Caco-2 (cell line): ENCODE measurements at regions not wholly inside any gene's neighbourhood (a gene's known extent, or its start where the extent isn't known, plus 50 kb on each side); places are given as distances from the start of the nearest gene placed in this dataset.

ENCODE experiments used
- BruUV-seq: library from RNA; stranded (reverse); fragments of 400-500 nt; replicated peaks from 2 replicates; lab custom pipeline; 2021; lab: Mats Ljungman, UMichigan
- CTCF ChIA-PET: fragments of 300-600 bp; sonication (Branson Sonifier 250); formaldehyde crosslinking; loops from one replicate; lab custom pipeline; 2022; ENCODE audit warnings: antibody characterized with exemption; lab: Charles Lee
- POLR2A ChIA-PET: fragments of 300-600 bp; sonication (Branson Sonifier 250); formaldehyde crosslinking; loops from one replicate; lab custom pipeline; 2022; ENCODE audit warnings: antibody characterized with exemption; lab: Charles Lee
- DNase-seq, 2 experiments: peaks; one replicate each; pipeline versions ENCODE4 v3.0.0 to v3.0.0-alpha.2; 2020 to 2022
- H3K27me3 ChIP-seq: replicated peaks from 2 replicates; pipeline ENCODE4 v1.6.0; 2011; ENCODE audit warnings: low read length; ENCODE audit not compliant: control insufficient read depth, insufficient read depth
- H3K36me3 ChIP-seq: 2 replicates; pipeline ENCODE4 v1.5.1; 2011; ENCODE audit warnings: low read length; ENCODE audit not compliant: control insufficient read depth, insufficient read depth
- H3K4me1 ChIP-seq: fragments of 250-450 bp; sonication (Bioruptor Pico); 2 replicates; pipeline ENCODE4 v1.5.1; 2020; ENCODE audit warnings: mild to moderate bottlenecking
- H3K4me3 ChIP-seq: 2 replicates; pipeline ENCODE4 v1.5.1; 2011; ENCODE audit warnings: low read depth, mild to moderate bottlenecking, control low read depth, low read length
- H3K9me3 ChIP-seq: fragments of 250-450 bp; sonication (Bioruptor Pico); 2 replicates; pipeline ENCODE4 v1.5.1; 2020; ENCODE audit warnings: mild to moderate bottlenecking, moderate library complexity
- H3K27ac Mint-ChIP-seq: one replicate; pipeline ENCODE4 v1.8.0; 2022; ENCODE audit warnings: mixed read lengths; ENCODE audit not compliant: unreplicated experiment
- H3K27me3 Mint-ChIP-seq: one replicate; pipeline ENCODE4 v1.8.0; 2022; ENCODE audit warnings: mixed read lengths; ENCODE audit not compliant: insufficient read depth, unreplicated experiment
- H3K36me3 Mint-ChIP-seq: one replicate; pipeline ENCODE4 v1.8.0; 2022; ENCODE audit warnings: mild to moderate bottlenecking, mixed read lengths; ENCODE audit not compliant: insufficient read depth, unreplicated experiment
- H3K4me1 Mint-ChIP-seq: one replicate; pipeline ENCODE4 v1.8.0; 2022; ENCODE audit warnings: low read depth, mixed read lengths; ENCODE audit not compliant: unreplicated experiment
- H3K4me3 Mint-ChIP-seq: one replicate; pipeline ENCODE4 v1.8.0; 2022; ENCODE audit warnings: mild to moderate bottlenecking, moderate library complexity, mixed read lengths; ENCODE audit not compliant: unreplicated experiment
- H3K9me3 Mint-ChIP-seq: one replicate; pipeline ENCODE4 v1.8.0; 2022; ENCODE audit warnings: mixed read lengths; ENCODE audit not compliant: unreplicated experiment
- CTCF ChIP-seq, 2 experiments: fragments of 200-600 bp in 1 of 2; IDR thresholded peaks; 1 replicate in 1 of 2; 2 replicates in 1 of 2; pipeline versions ENCODE4 v1.5.1 to v1.8.0; 2011 to 2022; ENCODE audit warnings: antibody characterized with exemption in 1 of 2, control low read depth in 1 of 2, inconsistent platforms in 1 of 2, low read depth in 1 of 2, low read length in 1 of 2, mild to moderate bottlenecking in 1 of 2, moderate library complexity in 1 of 2; ENCODE audit not compliant: insufficient read depth in 1 of 2, severe bottlenecking in 1 of 2, unreplicated experiment in 1 of 2
- intact Hi-C: fragments of 100-400 bp; cut with micrococcal nuclease; formaldehyde crosslinking; loops from one replicate; pipeline ENCODE4 v1.10.0; 2022; ENCODE audit not compliant: unreplicated experiment

- Mint-ChIP-seq H3K27ac (no peak overlapping the region), H3K27me3 (peaks cover 20% of the 10 kb centered on the region), H3K4me3 (no peak overlapping the region), H3K4me1 (no peaks in the 10 kb centered on the region), H3K36me3 (no peaks in the 10 kb centered on the region), H3K9me3 (no peaks in the 10 kb centered on the region)
- H3K4me3 ChIP-seq = no peak overlapping the region
- intact Hi-C loops = no loop called here
- ChIA-PET POLR2A (no interaction called here), CTCF (no interaction called here)
- no TSS peak for BruUV-seq
- no peak for DNase-seq
- no peaks in the 10 kb centered on the region; the same call in 1 of the 2 replicates for H3K27me3 ChIP-seq
- no peaks in the 10 kb centered on the region; the same call in 1 of the 2 replicates for H3K9me3 ChIP-seq
- no peaks in the 10 kb centered on the region for H3K4me1 ChIP-seq
- no peaks in the 10 kb centered on the region for H3K36me3 ChIP-seq
- TF ChIP-seq CTCF (IDR thresholded peaks at IDR 0.05; ENCODE audit: insufficient read depth in 1 of 2, low read depth in 1 of 2, low read length in 1 of 2, severe bottlenecking in 1 of 2, unreplicated experiment in 1 of 2) = no peak
These were observed 146.3 kb upstream of the ARHGAP20 start for GRCh38 chr11:110858547-110858921.

GRCh38 chr11:110857892-110858546 is 145.8 kb upstream of the ARHGAP20 start:
- ChIA-PET CTCF (no interaction called here), POLR2A (no interaction called here)
- Mint-ChIP-seq H3K9me3 (no peaks in the 10 kb centered on the region), H3K27me3 (peaks cover 20% of the 10 kb centered on the region), H3K4me3 (no peak overlapping the region), H3K36me3 (no peaks in the 10 kb centered on the region), H3K4me1 (no peaks in the 10 kb centered on the region), H3K27ac (no peak overlapping the region)
- no peak for DNase-seq
- Histone ChIP-seq H3K9me3 (no peaks in the 10 kb centered on the region; the same call in 1 of the 2 replicates), H3K4me3 (no peak overlapping the region), H3K27me3 (no peaks in the 10 kb centered on the region; the same call in 1 of the 2 replicates), H3K4me1 (no peaks in the 10 kb centered on the region), H3K36me3 (no peaks in the 10 kb centered on the region)
- no peak for TF ChIP-seq CTCF (IDR thresholded peaks at IDR 0.05; ENCODE audit: insufficient read depth in 1 of 2, low read depth in 1 of 2, low read length in 1 of 2, severe bottlenecking in 1 of 2, unreplicated experiment in 1 of 2)
- BruUV-seq = no TSS peak
- intact Hi-C loops = no loop called here

DNA sequence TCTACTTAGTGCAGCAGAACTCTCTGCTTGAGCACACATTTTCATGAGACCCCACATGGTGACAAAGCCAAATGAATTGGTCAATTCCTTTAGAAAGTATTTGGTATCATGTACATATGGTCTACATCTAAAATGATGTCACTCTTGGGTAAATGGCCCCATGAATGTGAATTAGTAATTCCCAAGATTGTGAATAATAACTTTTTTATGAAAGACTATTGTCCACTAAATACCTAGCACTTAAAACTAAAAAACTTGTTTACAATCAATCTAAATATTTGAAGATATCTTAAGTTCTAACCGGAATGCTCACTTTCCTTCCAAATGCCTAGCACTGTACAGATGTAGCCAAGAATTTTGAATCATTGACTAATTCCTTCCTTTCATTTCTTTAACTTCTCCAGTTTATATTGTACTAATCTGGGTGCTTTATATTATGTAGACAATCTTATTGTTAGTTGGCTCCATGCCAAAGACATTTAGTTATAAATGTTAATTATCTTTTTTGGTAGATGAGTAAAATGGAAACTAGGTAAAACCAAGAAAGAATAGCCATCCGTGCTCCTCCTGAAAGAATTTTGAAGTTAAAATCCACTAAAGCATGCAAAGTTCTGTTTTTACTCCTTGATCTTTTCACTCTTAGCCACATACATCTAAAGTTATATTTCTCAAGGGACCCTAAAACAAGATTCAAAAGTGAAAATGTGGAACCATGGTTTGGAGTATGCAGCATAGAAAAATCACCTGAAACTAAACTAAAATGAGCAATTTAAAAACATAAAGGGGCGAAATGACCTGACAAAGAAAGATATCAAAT is 145.0 kb upstream of the ARHGAP20 start:
- Mint-ChIP-seq H3K9me3 (no peaks in the 10 kb centered on the region), H3K4me3 (no peak overlapping the region), H3K27ac (no peak overlapping the region), H3K36me3 (no peaks in the 10 kb centered on the region), H3K4me1 (no peaks in the 10 kb centered on the region), H3K27me3 (peaks cover 20% of the 10 kb centered on the region)
- no TSS peak for BruUV-seq
- intact Hi-C loops = no loop called here
- POLR2A ChIA-PET = no interaction called here
- Histone ChIP-seq H3K9me3 (no peaks in the 10 kb centered on the region), H3K4me1 (no peaks in the 10 kb centered on the region), H3K36me3 (no peaks in the 10 kb centered on the region), H3K4me3 (no peak overlapping the region), H3K27me3 (no peaks in the 10 kb centered on the region; the same call in 1 of the 2 replicates)
- TF ChIP-seq CTCF (IDR thresholded peaks at IDR 0.05; ENCODE audit: insufficient read depth in 1 of 2, low read depth in 1 of 2, low read length in 1 of 2, severe bottlenecking in 1 of 2, unreplicated experiment in 1 of 2) = no peak
- CTCF ChIA-PET = no interaction called here
- no peak for DNase-seq
